PC-9 (cell line): ENCODE measurements at regions not wholly inside any gene's neighbourhood (a gene's known extent, or its start where the extent isn't known, plus 50 kb on each side); places are given as distances from the start of the nearest gene placed in this dataset.

Experiments used
- CTCF ChIP-seq: fragments of 200-600 bp; sonication (generic); conservative IDR thresholded peaks from 2 replicates; pipeline ENCODE4 v1.6.1; 2017; ENCODE audit warnings: mixed run types, antibody characterized with exemption, mild to moderate bottlenecking, moderate library complexity
- EZH2 ChIP-seq: fragments of 200-600 bp; sonication (generic); IDR thresholded peaks from 2 replicates; pipeline ENCODE4 v1.8.0; 2017; ENCODE audit warnings: antibody characterized with exemption, low read depth

GRCh38 chr11:121372028-121372427 is 79.5 kb downstream of the SC5D start:
- TF ChIP-seq CTCF (no peak), EZH2 (no peak)
